DND-41 (cell line): ENCODE measurements at regions not wholly inside any gene's neighbourhood (a gene's known extent, or its start where the extent isn't known, plus 50 kb on each side); places are given as distances from the start of the nearest gene placed in this dataset.

ENCODE experiments used
- EZH2 ChIP-seq: IDR thresholded peaks from 3 replicates; pipeline ENCODE4 v1.6.1; 2012; ENCODE audit warnings: borderline replicate concordance, low read depth, mild to moderate bottlenecking, moderate library complexity, low read length, inconsistent platforms; ENCODE audit not compliant: severe bottlenecking
- TF ChIP-seq, protein P1 (sequence below): IDR thresholded peaks from 2 replicates; pipeline ENCODE4 v1.5.1; 2012; ENCODE audit warnings: borderline replicate concordance, low read length, moderate library complexity, mild to moderate bottlenecking; ENCODE audit not compliant: poor library complexity, severe bottlenecking; ENCODE audit errors: extremely low read depth

DNA sequence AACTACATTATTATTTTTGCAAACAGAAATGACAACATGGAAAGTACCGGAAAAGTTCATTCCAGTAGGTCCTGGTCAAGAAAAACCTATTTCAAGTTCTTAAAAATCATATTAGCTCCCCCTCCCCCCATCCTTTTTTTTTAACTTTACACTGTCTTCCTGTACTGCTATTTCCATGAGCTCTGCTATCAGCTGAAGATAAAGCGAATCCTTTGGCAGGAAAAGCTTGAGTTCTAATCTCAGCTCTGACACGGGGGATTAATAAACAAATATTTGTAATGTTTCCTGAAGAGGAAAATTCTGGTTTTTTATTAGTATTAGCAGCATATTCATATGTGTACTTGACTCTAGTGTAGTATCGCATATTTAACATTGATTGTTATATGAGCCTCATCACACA is 190.7 kb upstream of the ESRRG start:
- no peak for TF ChIP-seq EZH2
- TF ChIP-seq, protein P1, sequence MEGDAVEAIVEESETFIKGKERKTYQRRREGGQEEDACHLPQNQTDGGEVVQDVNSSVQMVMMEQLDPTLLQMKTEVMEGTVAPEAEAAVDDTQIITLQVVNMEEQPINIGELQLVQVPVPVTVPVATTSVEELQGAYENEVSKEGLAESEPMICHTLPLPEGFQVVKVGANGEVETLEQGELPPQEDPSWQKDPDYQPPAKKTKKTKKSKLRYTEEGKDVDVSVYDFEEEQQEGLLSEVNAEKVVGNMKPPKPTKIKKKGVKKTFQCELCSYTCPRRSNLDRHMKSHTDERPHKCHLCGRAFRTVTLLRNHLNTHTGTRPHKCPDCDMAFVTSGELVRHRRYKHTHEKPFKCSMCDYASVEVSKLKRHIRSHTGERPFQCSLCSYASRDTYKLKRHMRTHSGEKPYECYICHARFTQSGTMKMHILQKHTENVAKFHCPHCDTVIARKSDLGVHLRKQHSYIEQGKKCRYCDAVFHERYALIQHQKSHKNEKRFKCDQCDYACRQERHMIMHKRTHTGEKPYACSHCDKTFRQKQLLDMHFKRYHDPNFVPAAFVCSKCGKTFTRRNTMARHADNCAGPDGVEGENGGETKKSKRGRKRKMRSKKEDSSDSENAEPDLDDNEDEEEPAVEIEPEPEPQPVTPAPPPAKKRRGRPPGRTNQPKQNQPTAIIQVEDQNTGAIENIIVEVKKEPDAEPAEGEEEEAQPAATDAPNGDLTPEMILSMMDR: no peak
